CD4-positive, alpha-beta T cell (primary cell): ENCODE measurements at regions not wholly inside any gene's neighbourhood (a gene's known extent, or its start where the extent isn't known, plus 50 kb on each side); places are given as distances from the start of the nearest gene placed in this dataset.

ENCODE experiments used
- ATAC-seq: fragments of 200-7000 bp; cut with Tn5 transposase; one replicate; pipeline ENCODE4 v1.10.0; 2022; ENCODE audit warnings: mild to moderate bottlenecking; ENCODE audit not compliant: poor library complexity
- CTCF ChIA-PET: fragments of 350-600 bp; sonication (Branson Sonifier 250); formaldehyde crosslinking; loops from one replicate; lab custom pipeline; 2021; ENCODE audit warnings: antibody characterized with exemption, inconsistent platforms; lab: Charles Lee
- POLR2A ChIA-PET: fragments of 350-600 bp; sonication (Branson Sonifier 250); formaldehyde crosslinking; loops from one replicate; lab custom pipeline; 2021; ENCODE audit warnings: antibody characterized with exemption, inconsistent platforms; lab: Charles Lee
- DNase-seq, 14 experiments: peaks; one replicate each; pipeline ENCODE4 v3.0.0-alpha.2; 2013 to 2020; ENCODE audit warnings: mixed read lengths in 2 of 14
- H3K27ac ChIP-seq, 2 donors: one replicate each; pipeline versions ENCODE4 v1.5.1 to v1.7.0; 2013; ENCODE audit warnings: low read length in 2 of 2, low read depth in 1 of 2, mild to moderate bottlenecking in 1 of 2
- H3K27me3 ChIP-seq, 2 experiments: 1 replicate in 1 of 2; 2 replicates in 1 of 2; pipeline versions ENCODE4 v1.6.1 to v1.7.0; 2013; ENCODE audit warnings: low read length in 2 of 2, control low read depth in 1 of 2, mild to moderate bottlenecking in 1 of 2, moderate library complexity in 1 of 2; ENCODE audit not compliant: insufficient read depth in 2 of 2, control insufficient read depth in 1 of 2
- H3K36me3 ChIP-seq: one replicate; pipeline ENCODE4 v1.6.1; 2013; ENCODE audit warnings: low read length, control low read depth; ENCODE audit not compliant: insufficient read depth
- H3K4me1 ChIP-seq: one replicate; pipeline ENCODE4 v1.6.1; 2013; ENCODE audit warnings: low read length, control low read depth; ENCODE audit not compliant: insufficient read depth
- H3K4me3 ChIP-seq: one replicate; pipeline ENCODE4 v1.5.1; 2013; ENCODE audit warnings: mild to moderate bottlenecking, low read length, moderate library complexity
- H3K9me3 ChIP-seq, 2 experiments: 1 replicate in 1 of 2; 2 replicates in 1 of 2; pipeline versions ENCODE4 v1.6.1 to v1.7.0; 2013; ENCODE audit warnings: low read length in 2 of 2, mild to moderate bottlenecking in 2 of 2, control low read depth in 1 of 2, moderate library complexity in 1 of 2; ENCODE audit not compliant: control insufficient read depth in 1 of 2, insufficient read depth in 1 of 2
- H3K27ac Mint-ChIP-seq: one replicate; pipeline ENCODE4 v1.8.0; 2020; ENCODE audit warnings: mixed read lengths
- H3K27me3 Mint-ChIP-seq: one replicate; pipeline ENCODE4 v1.8.0; 2021; ENCODE audit warnings: mixed read lengths
- H3K36me3 Mint-ChIP-seq: one replicate; pipeline ENCODE4 v1.8.0; 2021; ENCODE audit warnings: low read depth, mixed read lengths
- H3K4me1 Mint-ChIP-seq: one replicate; pipeline ENCODE4 v1.8.0; 2021; ENCODE audit warnings: low read depth, mixed read lengths
- H3K4me3 Mint-ChIP-seq: one replicate; pipeline ENCODE4 v1.8.0; 2020; ENCODE audit warnings: mild to moderate bottlenecking, mixed read lengths
- H3K9me3 Mint-ChIP-seq: one replicate; pipeline ENCODE4 v1.8.0; 2020; ENCODE audit warnings: mixed read lengths
- intact Hi-C, 2 experiments: fragments of 100-400 bp; cut with DNase I in 1 of 2; cut with micrococcal nuclease in 1 of 2; formaldehyde crosslinking; loops; one replicate each; pipeline versions ENCODE4 v1.15.1 to v1.9.0; 2023 to 2025; cut with DNase I, micrococcal nuclease
- TF ChIP-seq, protein P1 (sequence below): fragments of 200-600 bp; IDR thresholded peaks from one replicate; pipeline ENCODE4 v1.8.0; 2022; ENCODE audit warnings: antibody characterized with exemption, mild to moderate bottlenecking

DNA sequence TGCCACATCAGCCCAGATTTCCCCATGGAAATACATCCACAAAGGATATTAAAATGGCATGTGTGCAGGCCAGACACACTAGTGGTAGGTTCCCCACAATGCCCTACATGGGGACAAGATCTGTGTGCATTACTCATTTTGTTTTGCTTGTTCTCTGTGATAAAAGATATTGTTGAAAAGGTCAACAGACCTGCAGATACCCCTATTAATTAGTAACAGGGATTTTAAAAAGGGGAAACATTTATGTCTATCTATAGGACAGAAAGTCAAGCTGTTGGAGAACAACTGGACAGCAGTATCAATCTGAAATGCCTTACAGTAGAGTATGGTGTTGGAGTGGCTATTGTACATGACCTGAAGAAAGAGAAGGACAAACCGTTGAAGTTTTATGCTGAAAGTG is 596.0 kb upstream of the GRM7 start:
- DNase-seq (no peak), ATAC-seq (no peak)
- H3K4me3 ChIP-seq, result no peak overlapping the region
- TF ChIP-seq, protein P1, sequence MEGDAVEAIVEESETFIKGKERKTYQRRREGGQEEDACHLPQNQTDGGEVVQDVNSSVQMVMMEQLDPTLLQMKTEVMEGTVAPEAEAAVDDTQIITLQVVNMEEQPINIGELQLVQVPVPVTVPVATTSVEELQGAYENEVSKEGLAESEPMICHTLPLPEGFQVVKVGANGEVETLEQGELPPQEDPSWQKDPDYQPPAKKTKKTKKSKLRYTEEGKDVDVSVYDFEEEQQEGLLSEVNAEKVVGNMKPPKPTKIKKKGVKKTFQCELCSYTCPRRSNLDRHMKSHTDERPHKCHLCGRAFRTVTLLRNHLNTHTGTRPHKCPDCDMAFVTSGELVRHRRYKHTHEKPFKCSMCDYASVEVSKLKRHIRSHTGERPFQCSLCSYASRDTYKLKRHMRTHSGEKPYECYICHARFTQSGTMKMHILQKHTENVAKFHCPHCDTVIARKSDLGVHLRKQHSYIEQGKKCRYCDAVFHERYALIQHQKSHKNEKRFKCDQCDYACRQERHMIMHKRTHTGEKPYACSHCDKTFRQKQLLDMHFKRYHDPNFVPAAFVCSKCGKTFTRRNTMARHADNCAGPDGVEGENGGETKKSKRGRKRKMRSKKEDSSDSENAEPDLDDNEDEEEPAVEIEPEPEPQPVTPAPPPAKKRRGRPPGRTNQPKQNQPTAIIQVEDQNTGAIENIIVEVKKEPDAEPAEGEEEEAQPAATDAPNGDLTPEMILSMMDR, result no peak
- H3K36me3 ChIP-seq, result no peaks in the 10 kb centered on the region
- peaks cover 5% of the 10 kb centered on the region for H3K9me3 Mint-ChIP-seq
- no peaks in the 10 kb centered on the region for H3K9me3 ChIP-seq
- POLR2A ChIA-PET, result no interaction called here
- H3K4me1 ChIP-seq, result no peaks in the 10 kb centered on the region
- H3K4me3 Mint-ChIP-seq, result no peak overlapping the region
- no peaks in the 10 kb centered on the region for H3K27me3 ChIP-seq
- no peak overlapping the region for H3K27ac ChIP-seq
- no peak overlapping the region for H3K27ac Mint-ChIP-seq
- no peaks in the 10 kb centered on the region for H3K4me1 Mint-ChIP-seq
- H3K36me3 Mint-ChIP-seq, result no peaks in the 10 kb centered on the region
- no peaks in the 10 kb centered on the region for H3K27me3 Mint-ChIP-seq
- CTCF ChIA-PET, result no interaction called here
- intact Hi-C loops, result no loop called here

DNA sequence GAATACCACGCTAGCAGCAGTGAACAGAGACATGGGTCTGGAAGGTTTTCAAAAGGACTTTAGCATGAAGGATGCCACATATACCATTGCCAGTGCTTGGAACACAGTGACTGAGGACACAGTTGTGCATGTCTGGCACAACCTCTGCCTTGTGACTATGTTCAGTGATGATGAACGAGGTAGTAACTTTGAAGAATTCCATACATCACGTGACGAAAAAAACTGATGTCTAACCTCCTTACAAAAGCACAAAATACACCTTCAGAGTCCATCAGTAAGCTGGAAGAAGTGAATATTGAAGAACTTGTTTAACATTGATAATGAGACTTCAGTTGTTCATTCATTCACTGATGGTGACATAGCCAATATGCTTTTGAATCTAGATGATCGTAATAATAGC is 594.8 kb upstream of the GRM7 start:
- Histone ChIP-seq H3K9me3 (no peaks in the 10 kb centered on the region), H3K4me3 (no peak overlapping the region), H3K27me3 (no peaks in the 10 kb centered on the region), H3K36me3 (no peaks in the 10 kb centered on the region), H3K4me1 (no peaks in the 10 kb centered on the region), H3K27ac (no peak overlapping the region)
- Mint-ChIP-seq H3K4me1 (no peaks in the 10 kb centered on the region), H3K27ac (no peak overlapping the region), H3K36me3 (no peaks in the 10 kb centered on the region), H3K4me3 (no peak overlapping the region), H3K9me3 (peaks cover 5% of the 10 kb centered on the region), H3K27me3 (no peaks in the 10 kb centered on the region)
- CTCF ChIA-PET, result no interaction called here
- POLR2A ChIA-PET, result no interaction called here
- DNase-seq (no peak), ATAC-seq (no peak)
- intact Hi-C loops, result no loop called here
- TF ChIP-seq, protein P1, result no peak

DNA sequence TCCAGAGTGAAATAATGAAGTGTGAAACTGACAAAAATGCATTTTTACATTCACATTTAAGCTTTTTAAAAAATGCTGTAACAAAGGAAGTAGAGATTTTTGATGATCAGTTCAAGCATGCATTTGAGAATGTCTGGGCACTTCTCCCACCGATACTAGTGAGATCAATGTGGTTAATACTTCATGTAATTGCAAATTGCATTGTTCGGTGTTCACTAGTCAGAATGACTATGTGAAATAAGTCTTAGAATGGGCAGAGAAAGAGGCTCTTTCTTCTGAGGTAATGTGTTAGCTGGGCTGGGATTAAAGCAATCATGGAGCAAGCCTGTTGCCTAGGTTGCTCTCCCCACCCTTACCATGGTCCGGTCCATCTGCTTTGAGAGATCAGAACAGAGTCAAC is 587.0 kb upstream of the GRM7 start:
- no peaks in the 10 kb centered on the region for H3K36me3 Mint-ChIP-seq
- DNase-seq (no peak), ATAC-seq (no peak)
- no peak overlapping the region for H3K27ac Mint-ChIP-seq
- peaks cover 3% of the 10 kb centered on the region for H3K9me3 Mint-ChIP-seq
- TF ChIP-seq, protein P1, result no peak
- Histone ChIP-seq H3K4me3 (no peak overlapping the region), H3K9me3 (peaks cover 0 to 8% of the 10 kb centered on the region in 2 experiments), H3K27me3 (no peaks in the 10 kb centered on the region), H3K27ac (no peak overlapping the region), H3K4me1 (no peaks in the 10 kb centered on the region), H3K36me3 (no peaks in the 10 kb centered on the region)
- no peaks in the 10 kb centered on the region for H3K4me1 Mint-ChIP-seq
- intact Hi-C loops, result no loop called here
- no peaks in the 10 kb centered on the region for H3K27me3 Mint-ChIP-seq
- CTCF ChIA-PET, result no interaction called here
- no peak overlapping the region for H3K4me3 Mint-ChIP-seq
- POLR2A ChIA-PET, result no interaction called here
